Keratinocyte (primary cell): ENCODE measurements at regions not wholly inside any gene's neighbourhood (a gene's known extent, or its start where the extent isn't known, plus 50 kb on each side); places are given as distances from the start of the nearest gene placed in this dataset.
A peak's percentile ranks its signal among the peaks of the same experiment; 100 is the strongest.

Experiments
- DNase-seq: peaks from one replicate; pipeline ENCODE4 v3.0.0-alpha.2; 2011; ENCODE audit warnings: low read depth, missing footprints, low spot score
- FAIRE-seq: peaks from 2 replicates; lab custom pipeline; 2011; peaks lifted over from hg19 to GRCh38; lab: Jason Lieb, UNC
- H2AFZ ChIP-seq: 2 replicates; pipeline ENCODE4 v1.6.0; 2012; ENCODE audit warnings: low read length, control low read depth, inconsistent platforms; ENCODE audit not compliant: control insufficient read depth
- H3K27ac ChIP-seq: 2 replicates; pipeline ENCODE4 v1.5.1; 2011; ENCODE audit warnings: low read length; ENCODE audit not compliant: control insufficient read depth, insufficient read depth
- H3K27me3 ChIP-seq: 3 replicates; pipeline ENCODE4 v1.6.0; 2011; ENCODE audit warnings: low read length; ENCODE audit not compliant: control insufficient read depth, insufficient read depth; ENCODE audit errors: extremely low read depth
- H3K36me3 ChIP-seq, 2 experiments: 2 replicates in 1 of 2; 3 replicates in 1 of 2; pipeline ENCODE4 v1.5.1; 2011; ENCODE audit warnings: low read length in 2 of 2, mild to moderate bottlenecking in 1 of 2; ENCODE audit not compliant: control insufficient read depth in 2 of 2, insufficient read depth in 2 of 2; ENCODE audit errors: extremely low read depth in 1 of 2
- H3K4me1 ChIP-seq: 3 replicates; pipeline ENCODE4 v1.5.1; 2011; ENCODE audit warnings: low read length; ENCODE audit not compliant: control insufficient read depth, insufficient read depth; ENCODE audit errors: extremely low read depth
- H3K4me2 ChIP-seq: 3 replicates; pipeline ENCODE4 v1.6.0; 2011; ENCODE audit warnings: low read depth, low read length; ENCODE audit not compliant: control insufficient read depth, insufficient read depth; ENCODE audit errors: extremely low read depth
- H3K4me3 ChIP-seq, 3 experiments: fragments of 200-600 bp in 1 of 3; sonication (generic) in 1 of 3; 2 replicates in 2 of 3; 3 replicates in 1 of 3; pipeline ENCODE4 v1.5.1; 2011 to 2016; ENCODE audit warnings: low read length in 3 of 3, mild to moderate bottlenecking in 3 of 3, control low read depth in 2 of 3, inconsistent platforms in 1 of 3, low read depth in 1 of 3, mixed read lengths in 1 of 3, mixed run types in 1 of 3, moderate library complexity in 1 of 3; ENCODE audit not compliant: control insufficient read depth in 2 of 3, insufficient read depth in 2 of 3; ENCODE audit errors: extremely low read depth in 1 of 3
- H3K79me2 ChIP-seq: 2 replicates; pipeline ENCODE4 v1.6.0; 2012; ENCODE audit warnings: low read length; ENCODE audit not compliant: control insufficient read depth, insufficient read depth
- H3K9ac ChIP-seq: 3 replicates; pipeline ENCODE4 v1.6.0; 2011; ENCODE audit warnings: low read length; ENCODE audit not compliant: control insufficient read depth, insufficient read depth; ENCODE audit errors: extremely low read depth
- H3K9me1 ChIP-seq: 3 replicates; pipeline ENCODE4 v1.6.0; 2011; ENCODE audit warnings: low read length; ENCODE audit not compliant: control insufficient read depth, insufficient read depth; ENCODE audit errors: extremely low read depth
- H3K9me3 ChIP-seq: 2 replicates; pipeline ENCODE4 v1.5.1; 2012; ENCODE audit warnings: low read depth, low read length; ENCODE audit not compliant: control insufficient read depth
- H4K20me1 ChIP-seq: 3 replicates; pipeline ENCODE4 v1.6.0; 2011; ENCODE audit warnings: low read length; ENCODE audit not compliant: control insufficient read depth, insufficient read depth; ENCODE audit errors: extremely low read depth
- EZH2 ChIP-seq: IDR thresholded peaks from one replicate; pipeline ENCODE4 v1.6.1; 2012; ENCODE audit warnings: inconsistent platforms, mild to moderate bottlenecking, low read length, moderate library complexity
- dilution Hi-C: fragments of 300-500 bp; cut with MboI; formaldehyde crosslinking; loops from one replicate; pipeline ENCODE4 v1.7.0; 2020; ENCODE audit warnings: low sequenced_read_pairs; ENCODE audit not compliant: extremely low pct_ligation_motif_present
- TF ChIP-seq, protein P1 (sequence below), 3 experiments: IDR thresholded peaks in 1 of 3; conservative IDR thresholded peaks in 1 of 3; optimal IDR thresholded peaks in 1 of 3; 2 replicates in 2 of 3; 3 replicates in 1 of 3; pipeline versions ENCODE3 to v1.5.1; 2011; ENCODE audit warnings: low read length in 3 of 3, mild to moderate bottlenecking in 3 of 3, moderate library complexity in 2 of 3, control low read depth in 1 of 3, inconsistent platforms in 1 of 3; ENCODE audit not compliant: insufficient read depth in 2 of 3; ENCODE audit errors: extremely low read depth in 1 of 3

DNA sequence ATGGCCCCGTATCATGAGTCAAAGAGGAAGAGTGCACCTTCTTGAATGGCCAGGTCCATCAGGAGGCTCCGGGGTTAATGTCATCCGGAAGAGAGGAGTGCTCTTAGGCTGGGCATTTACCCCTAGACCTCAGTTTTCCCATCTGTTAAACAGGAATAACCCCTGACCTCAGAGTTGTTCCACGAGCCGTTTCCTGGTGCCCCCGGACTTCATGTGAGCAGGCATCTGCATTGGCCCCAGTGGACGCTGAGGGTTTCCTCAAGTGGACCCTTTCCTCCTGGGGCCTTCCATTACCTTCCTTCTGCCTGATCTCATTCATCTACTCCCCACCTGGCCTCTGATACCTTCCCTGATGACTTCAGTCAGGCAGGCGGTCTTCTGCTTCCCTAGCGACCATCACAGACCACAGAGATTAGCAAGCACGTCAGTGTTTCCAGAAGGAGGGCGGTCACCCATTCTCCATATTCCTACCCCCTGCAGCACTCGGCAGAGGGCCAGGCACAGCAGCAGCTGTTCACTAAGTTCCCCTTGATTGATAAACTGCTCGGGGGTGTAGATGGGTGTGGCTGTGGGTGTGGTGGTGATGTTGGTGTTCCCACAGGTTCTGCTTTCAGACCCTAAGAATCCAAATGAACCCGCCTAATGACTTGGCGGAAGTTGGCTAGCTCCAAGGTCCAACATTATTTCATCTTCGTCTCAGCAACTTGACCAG is 346.6 kb upstream of the TNRC6C start:
- H3K27me3 ChIP-seq, result peaks cover 7% of the 10 kb centered on the region
- H3K4me2 ChIP-seq, result no peak overlapping the region
- no peak overlapping the region for H2AFZ ChIP-seq
- FAIRE-seq (no peak), DNase-seq (peak; percentile 11)
- H3K9me1 ChIP-seq, result no peaks in the 10 kb centered on the region
- H3K9ac ChIP-seq, result no peak overlapping the region
- H3K9me3 ChIP-seq, result no peaks in the 10 kb centered on the region
- H3K36me3 ChIP-seq, result no peaks in the 10 kb centered on the region
- TF ChIP-seq, protein P1, sequence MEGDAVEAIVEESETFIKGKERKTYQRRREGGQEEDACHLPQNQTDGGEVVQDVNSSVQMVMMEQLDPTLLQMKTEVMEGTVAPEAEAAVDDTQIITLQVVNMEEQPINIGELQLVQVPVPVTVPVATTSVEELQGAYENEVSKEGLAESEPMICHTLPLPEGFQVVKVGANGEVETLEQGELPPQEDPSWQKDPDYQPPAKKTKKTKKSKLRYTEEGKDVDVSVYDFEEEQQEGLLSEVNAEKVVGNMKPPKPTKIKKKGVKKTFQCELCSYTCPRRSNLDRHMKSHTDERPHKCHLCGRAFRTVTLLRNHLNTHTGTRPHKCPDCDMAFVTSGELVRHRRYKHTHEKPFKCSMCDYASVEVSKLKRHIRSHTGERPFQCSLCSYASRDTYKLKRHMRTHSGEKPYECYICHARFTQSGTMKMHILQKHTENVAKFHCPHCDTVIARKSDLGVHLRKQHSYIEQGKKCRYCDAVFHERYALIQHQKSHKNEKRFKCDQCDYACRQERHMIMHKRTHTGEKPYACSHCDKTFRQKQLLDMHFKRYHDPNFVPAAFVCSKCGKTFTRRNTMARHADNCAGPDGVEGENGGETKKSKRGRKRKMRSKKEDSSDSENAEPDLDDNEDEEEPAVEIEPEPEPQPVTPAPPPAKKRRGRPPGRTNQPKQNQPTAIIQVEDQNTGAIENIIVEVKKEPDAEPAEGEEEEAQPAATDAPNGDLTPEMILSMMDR (optimal IDR thresholded peaks at IDR 0.05 in 1 of 3, IDR thresholded peaks at IDR 0.05 in 1 of 3, conservative IDR thresholded peaks at IDR 0.05 in 1 of 3; ENCODE audit: extremely low read depth in 1 of 3, insufficient read depth in 2 of 3, low read length in 3 of 3), result no peak
- TF ChIP-seq EZH2, result no peak
- dilution Hi-C loops, result no loop called here
- H3K79me2 ChIP-seq, result no peaks in the 10 kb centered on the region
- H4K20me1 ChIP-seq, result no peaks in the 10 kb centered on the region
- H3K4me1 ChIP-seq, result peaks cover 10% of the 10 kb centered on the region
- H3K27ac ChIP-seq, result no peak overlapping the region
- H3K4me3 ChIP-seq, result no peak overlapping the region

DNA sequence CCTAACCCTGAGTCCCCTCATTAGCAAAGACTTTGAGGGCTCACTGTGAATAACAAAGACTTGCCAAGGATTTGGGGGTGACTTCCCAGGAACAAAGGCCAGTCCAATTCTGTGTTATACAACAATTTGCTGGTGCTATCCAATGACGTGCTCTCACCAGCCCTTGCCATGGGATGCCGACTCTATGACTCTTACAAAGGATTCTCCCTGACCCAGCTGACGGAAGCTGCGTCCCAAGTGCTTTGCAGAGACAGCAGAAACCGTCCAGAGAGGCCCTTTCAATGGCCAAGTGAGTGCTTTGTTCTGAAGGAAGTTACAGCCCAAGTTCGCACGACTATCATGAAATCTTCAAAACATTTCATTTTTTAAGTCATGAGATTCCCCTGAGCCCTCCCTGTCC is 345.3 kb upstream of the TNRC6C start:
- Histone ChIP-seq H3K27me3 (peaks cover 7% of the 10 kb centered on the region), H3K27ac (no peak overlapping the region), H2AFZ (no peak overlapping the region), H3K4me1 (peaks cover 10% of the 10 kb centered on the region), H3K4me2 (no peak overlapping the region), H3K36me3 (no peaks in the 10 kb centered on the region), H3K9me1 (no peaks in the 10 kb centered on the region), H3K79me2 (no peaks in the 10 kb centered on the region), H3K9ac (no peak overlapping the region), H3K4me3 (no peak overlapping the region), H4K20me1 (no peaks in the 10 kb centered on the region), H3K9me3 (no peaks in the 10 kb centered on the region)
- TF ChIP-seq EZH2, result no peak
- TF ChIP-seq, protein P1 (optimal IDR thresholded peaks at IDR 0.05 in 1 of 3, IDR thresholded peaks at IDR 0.05 in 1 of 3, conservative IDR thresholded peaks at IDR 0.05 in 1 of 3; ENCODE audit: extremely low read depth in 1 of 3, insufficient read depth in 2 of 3, low read length in 3 of 3), result no peak
- dilution Hi-C loops, result no loop called here
- no peak for DNase-seq
- FAIRE-seq, result no peak
